ENCODE measurements at regions not wholly inside any gene's neighbourhood (a gene's known extent, or its start where the extent isn't known, plus 50 kb on each side); places are given as distances from the start of the nearest gene placed in this dataset.

- Histone ChIP-seq H3K36me3 (no peaks in the 10 kb centered on the region), H3K9me3 (no peaks in the 10 kb centered on the region), H3K27me3 (replicated peaks; ENCODE audit: insufficient read depth) (no peaks in the 10 kb centered on the region), H3K4me1 (ENCODE audit: control insufficient read depth in 1 of 2, low read depth in 2 of 2) (peaks cover 4 to 6% of the 10 kb centered on the region in 2 donors), H3K4me3 (no peak overlapping the region), H3K27ac (no peak overlapping the region)
- DNase-seq (ENCODE audit: low spot score) (no peak), ATAC-seq (ENCODE audit: insufficient number of reproducible peaks, low FRiP score, low read depth) (no peak)
- TF ChIP-seq, protein P1, sequence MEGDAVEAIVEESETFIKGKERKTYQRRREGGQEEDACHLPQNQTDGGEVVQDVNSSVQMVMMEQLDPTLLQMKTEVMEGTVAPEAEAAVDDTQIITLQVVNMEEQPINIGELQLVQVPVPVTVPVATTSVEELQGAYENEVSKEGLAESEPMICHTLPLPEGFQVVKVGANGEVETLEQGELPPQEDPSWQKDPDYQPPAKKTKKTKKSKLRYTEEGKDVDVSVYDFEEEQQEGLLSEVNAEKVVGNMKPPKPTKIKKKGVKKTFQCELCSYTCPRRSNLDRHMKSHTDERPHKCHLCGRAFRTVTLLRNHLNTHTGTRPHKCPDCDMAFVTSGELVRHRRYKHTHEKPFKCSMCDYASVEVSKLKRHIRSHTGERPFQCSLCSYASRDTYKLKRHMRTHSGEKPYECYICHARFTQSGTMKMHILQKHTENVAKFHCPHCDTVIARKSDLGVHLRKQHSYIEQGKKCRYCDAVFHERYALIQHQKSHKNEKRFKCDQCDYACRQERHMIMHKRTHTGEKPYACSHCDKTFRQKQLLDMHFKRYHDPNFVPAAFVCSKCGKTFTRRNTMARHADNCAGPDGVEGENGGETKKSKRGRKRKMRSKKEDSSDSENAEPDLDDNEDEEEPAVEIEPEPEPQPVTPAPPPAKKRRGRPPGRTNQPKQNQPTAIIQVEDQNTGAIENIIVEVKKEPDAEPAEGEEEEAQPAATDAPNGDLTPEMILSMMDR (IDR thresholded peaks at IDR 0.05) = no peak
These were observed 63.3 kb upstream of the CKS2 start for GRCh38 chr9:89247431-89248353.

DNA sequence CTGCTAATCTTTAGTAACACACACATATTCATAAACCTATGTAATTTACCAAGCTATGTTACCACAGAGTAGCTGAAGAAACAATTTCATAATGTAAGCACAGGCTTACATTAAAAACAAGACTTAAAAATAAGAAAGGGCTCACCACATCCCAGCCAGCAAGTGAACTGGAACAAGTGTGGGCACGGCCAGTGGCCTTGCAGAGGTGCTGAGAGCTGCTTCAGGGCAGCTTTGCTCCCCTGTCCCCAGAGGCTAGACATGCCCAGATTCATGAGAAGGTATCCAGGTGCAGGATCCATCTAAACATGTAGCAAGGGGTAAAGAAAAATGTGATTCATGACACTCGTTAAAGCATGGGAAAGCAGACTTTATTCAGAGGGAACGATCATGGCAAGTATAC, 62.0 kb upstream of the CKS2 start:
- no peaks in the 10 kb centered on the region for H3K36me3 ChIP-seq
- no peak overlapping the region for H3K4me3 ChIP-seq
- H3K9me3 ChIP-seq = no peaks in the 10 kb centered on the region
- no peaks in the 10 kb centered on the region for H3K27me3 ChIP-seq (replicated peaks; ENCODE audit: insufficient read depth)
- TF ChIP-seq, protein P1 (IDR thresholded peaks at IDR 0.05) = no peak
- ATAC-seq (ENCODE audit: insufficient number of reproducible peaks, low FRiP score, low read depth) (no peak), DNase-seq (ENCODE audit: low spot score) (no peak)
- no peak overlapping the region for H3K27ac ChIP-seq
- H3K4me1 ChIP-seq (ENCODE audit: control insufficient read depth in 1 of 2, low read depth in 2 of 2) = peaks cover 4 to 6% of the 10 kb centered on the region in 2 donors

GRCh38 chr9:89252651-89253267, 58.2 kb upstream of the CKS2 start:
- Histone ChIP-seq H3K36me3 (no peaks in the 10 kb centered on the region), H3K27me3 (replicated peaks; ENCODE audit: insufficient read depth) (no peaks in the 10 kb centered on the region), H3K4me3 (no peak overlapping the region), H3K9me3 (no peaks in the 10 kb centered on the region), H3K27ac (no peak overlapping the region), H3K4me1 (ENCODE audit: control insufficient read depth in 1 of 2, low read depth in 2 of 2) (peaks cover 2 to 3% of the 10 kb centered on the region in 2 donors)
- ATAC-seq (ENCODE audit: insufficient number of reproducible peaks, low FRiP score, low read depth) (no peak), DNase-seq (ENCODE audit: low spot score) (no peak)
- TF ChIP-seq, protein P1 (IDR thresholded peaks at IDR 0.05) = no peak

- H3K9me3 ChIP-seq = no peaks in the 10 kb centered on the region
- TF ChIP-seq, protein P1 (IDR thresholded peaks at IDR 0.05) = no peak
- no peaks in the 10 kb centered on the region for H3K36me3 ChIP-seq
- no peaks in the 10 kb centered on the region for H3K4me1 ChIP-seq (ENCODE audit: control insufficient read depth in 1 of 2, low read depth in 2 of 2)
- DNase-seq (ENCODE audit: low spot score) = no peak
- no peaks in the 10 kb centered on the region for H3K27me3 ChIP-seq (replicated peaks; ENCODE audit: insufficient read depth)
- no peak for ATAC-seq (ENCODE audit: insufficient number of reproducible peaks, low FRiP score, low read depth)
- H3K4me3 ChIP-seq = no peak overlapping the region
- H3K27ac ChIP-seq = no peak overlapping the region
These were observed 56.8 kb upstream of the CKS2 start for GRCh38 chr9:89254058-89254772.

- ATAC-seq (ENCODE audit: insufficient number of reproducible peaks, low FRiP score, low read depth) = no peak
- Histone ChIP-seq H3K27me3 (replicated peaks; ENCODE audit: insufficient read depth) (no peaks in the 10 kb centered on the region), H3K9me3 (no peaks in the 10 kb centered on the region), H3K4me1 (ENCODE audit: control insufficient read depth in 1 of 2, low read depth in 2 of 2) (no peaks in the 10 kb centered on the region), H3K27ac (no peak overlapping the region), H3K36me3 (no peaks in the 10 kb centered on the region), H3K4me3 (no peak overlapping the region)
- DNase-seq (ENCODE audit: low spot score) = no peak
- TF ChIP-seq, protein P1 (IDR thresholded peaks at IDR 0.05) = no peak
These were observed 56.2 kb upstream of the CKS2 start for GRCh38 chr9:89254773-89255125.

Measured in thoracic aorta (tissue), 2 donors.